GM13977 (cell line): ENCODE measurements at regions not wholly inside any gene's neighbourhood (a gene's known extent, or its start where the extent isn't known, plus 50 kb on each side); places are given as distances from the start of the nearest gene placed in this dataset.
"Not testable (repeated sequence)": the region's sequence is repeated elsewhere in the genome, so short reads cannot be mapped to it uniquely, and the experiment has no call there.

Experiments used
- DNase-seq: peaks from one replicate; pipeline ENCODE4 v3.0.0; 2012; ENCODE audit warnings: low spot score
- CTCF ChIP-seq: IDR thresholded peaks from 2 replicates; pipeline ENCODE4 v1.5.1; 2012; ENCODE audit warnings: mild to moderate bottlenecking, control low read depth; ENCODE audit not compliant: insufficient read depth; ENCODE audit errors: extremely low read depth, missing control alignments
- in situ Hi-C: fragments of 300-500 bp; cut with MboI; formaldehyde crosslinking; loops from one replicate; pipeline ENCODE4 v1.12.0; 2022; ENCODE audit warnings: low sequenced_read_pairs, low pct_unique_long_range_greater_than_20kb, mixed read lengths, inconsistent platforms; ENCODE audit not compliant: unreplicated experiment

DNA sequence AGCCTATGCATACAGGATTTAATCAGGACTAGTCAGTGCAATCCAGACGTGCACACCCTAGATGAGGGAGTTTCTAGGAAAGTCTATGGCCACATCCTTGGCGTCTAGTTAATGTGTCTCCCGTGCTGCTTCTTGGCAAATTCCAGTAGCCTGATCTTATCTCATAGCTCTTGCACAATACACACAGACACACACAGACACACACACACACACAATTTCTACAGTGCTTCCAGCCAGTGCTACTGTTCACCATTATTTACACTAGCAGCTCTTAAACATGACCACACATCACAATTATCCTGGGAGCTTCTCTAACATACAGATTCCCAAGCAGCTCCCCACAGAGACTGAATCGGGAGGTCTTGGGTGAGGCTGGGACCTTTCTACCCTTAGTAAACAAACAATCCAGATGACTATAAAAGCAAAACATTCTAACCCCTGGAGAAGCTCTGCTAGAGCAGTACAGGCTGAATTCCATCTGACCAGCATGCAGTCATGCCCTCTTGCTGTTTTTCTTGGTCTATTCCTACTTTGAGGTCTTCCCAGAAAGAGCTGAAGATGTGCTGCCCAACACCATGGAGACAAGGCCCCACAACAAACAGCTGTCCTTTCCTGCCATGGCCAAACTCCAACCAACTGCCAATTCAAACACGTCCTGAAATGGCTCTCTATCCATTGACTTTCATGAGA lies 236.6 kb downstream of the DEPDC1B start:
- in situ Hi-C loops = no loop called here
- no peak for DNase-seq

GRCh38 chr5:60458666-60459065 lies 241.3 kb downstream of the DEPDC1B start:
- in situ Hi-C loops = no loop called here
- no peak for TF ChIP-seq CTCF
- no peak for DNase-seq

More for the DNA sequence above, 236.6 kb downstream of the DEPDC1B start:
- TF ChIP-seq CTCF = no peak

DNA sequence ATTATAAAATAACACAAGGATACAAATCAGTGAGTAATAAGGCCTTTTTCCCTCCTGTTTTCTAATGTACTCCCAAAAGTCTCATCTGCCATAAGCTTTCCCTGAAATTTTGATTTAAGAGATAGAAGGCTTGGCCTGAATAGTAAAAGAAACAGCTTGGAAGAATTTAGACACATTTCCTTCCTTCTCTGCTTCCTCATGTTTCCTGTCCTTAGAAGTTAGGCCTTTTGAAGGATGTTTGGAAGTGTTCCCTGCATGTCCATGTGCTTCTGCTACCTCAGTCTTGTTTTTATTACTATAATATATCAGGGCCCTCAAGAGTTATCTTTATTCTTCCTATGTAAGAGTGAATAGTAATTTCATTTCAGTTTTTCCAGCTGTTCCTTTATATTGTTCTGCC lies 242.7 kb downstream of the DEPDC1B start:
- DNase-seq = no peak
- in situ Hi-C loops = no loop called here
- TF ChIP-seq CTCF = no peak

DNA sequence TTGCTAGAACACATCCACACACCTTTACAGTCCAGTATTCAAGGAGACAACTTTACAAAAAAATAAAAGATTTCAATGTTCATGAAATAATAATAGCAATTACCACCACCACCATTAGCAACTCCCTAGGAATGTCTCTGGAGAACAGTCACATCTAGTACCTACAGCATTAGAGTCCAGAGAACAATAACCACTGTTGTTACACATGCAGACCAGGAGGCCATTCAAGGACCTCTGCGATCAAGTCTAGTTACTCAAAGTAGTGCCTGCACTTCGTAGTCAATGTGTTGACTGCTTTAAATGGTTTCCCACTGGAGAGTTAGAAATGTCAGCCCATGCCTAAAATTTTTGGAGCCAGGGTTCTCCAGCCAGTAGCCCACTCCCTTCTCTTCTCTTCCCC lies 244.4 kb downstream of the DEPDC1B start:
- TF ChIP-seq CTCF = no peak
- DNase-seq = no peak
- in situ Hi-C loops = no loop called here

GRCh38 chr5:60454277-60454676 lies 245.7 kb downstream of the DEPDC1B start:
- DNase-seq, in situ Hi-C loops: not testable (repeated sequence)

GRCh38 chr5:60453186-60453976 lies 246.6 kb downstream of the DEPDC1B start:
- in situ Hi-C loops = no loop called here
- no peak for DNase-seq
- TF ChIP-seq CTCF = no peak

DNA sequence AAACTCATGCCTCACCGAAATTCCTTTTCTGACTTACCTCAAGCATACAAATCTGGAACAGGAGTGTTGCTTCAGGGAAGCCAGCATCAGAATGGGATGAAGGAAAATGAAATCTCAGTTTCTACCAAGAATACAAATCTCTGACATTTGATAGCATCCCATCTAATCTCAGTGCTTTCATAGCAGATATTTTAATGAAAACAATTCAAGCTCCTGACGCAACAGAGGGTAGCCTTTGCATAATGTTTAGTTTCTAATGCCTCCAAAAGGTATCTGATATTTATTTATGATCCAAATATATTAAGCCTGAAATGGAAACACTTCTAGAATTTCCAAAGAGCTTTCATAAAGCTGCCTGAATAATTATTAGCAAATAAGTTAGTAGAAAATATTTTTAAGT lies 251.4 kb downstream of the DEPDC1B start:
- in situ Hi-C loops = no loop called here
- DNase-seq = no peak

More for the DNA sequence above, 251.4 kb downstream of the DEPDC1B start:
- TF ChIP-seq CTCF = no peak
